ENCODE measurements at regions not wholly inside any gene's neighbourhood (a gene's known extent, or its start where the extent isn't known, plus 50 kb on each side); places are given as distances from the start of the nearest gene placed in this dataset.

DNA sequence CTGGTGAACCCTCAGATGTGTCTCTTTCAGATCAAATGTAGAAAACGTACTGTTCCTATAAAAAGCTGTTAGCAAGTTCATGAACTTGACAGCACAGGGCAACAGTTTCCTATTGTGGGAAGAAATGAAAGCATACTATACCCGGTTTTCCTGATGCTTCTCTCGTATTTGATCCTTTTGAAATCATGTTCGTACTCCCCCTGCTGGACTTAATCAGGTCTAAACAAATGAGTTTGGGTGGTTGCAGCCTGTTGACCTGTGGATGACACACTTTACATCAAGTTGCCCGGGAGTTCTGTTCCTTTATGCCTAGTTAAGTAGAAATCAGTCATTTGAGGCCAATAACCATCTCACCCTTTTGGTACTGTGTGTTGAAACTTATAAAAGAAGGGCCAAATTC lies 1992.3 kb downstream of the MAT2B start:
- no peak for FAIRE-seq
- no peak for DNase-seq (ENCODE audit: insufficient read length, low spot score)

DNA sequence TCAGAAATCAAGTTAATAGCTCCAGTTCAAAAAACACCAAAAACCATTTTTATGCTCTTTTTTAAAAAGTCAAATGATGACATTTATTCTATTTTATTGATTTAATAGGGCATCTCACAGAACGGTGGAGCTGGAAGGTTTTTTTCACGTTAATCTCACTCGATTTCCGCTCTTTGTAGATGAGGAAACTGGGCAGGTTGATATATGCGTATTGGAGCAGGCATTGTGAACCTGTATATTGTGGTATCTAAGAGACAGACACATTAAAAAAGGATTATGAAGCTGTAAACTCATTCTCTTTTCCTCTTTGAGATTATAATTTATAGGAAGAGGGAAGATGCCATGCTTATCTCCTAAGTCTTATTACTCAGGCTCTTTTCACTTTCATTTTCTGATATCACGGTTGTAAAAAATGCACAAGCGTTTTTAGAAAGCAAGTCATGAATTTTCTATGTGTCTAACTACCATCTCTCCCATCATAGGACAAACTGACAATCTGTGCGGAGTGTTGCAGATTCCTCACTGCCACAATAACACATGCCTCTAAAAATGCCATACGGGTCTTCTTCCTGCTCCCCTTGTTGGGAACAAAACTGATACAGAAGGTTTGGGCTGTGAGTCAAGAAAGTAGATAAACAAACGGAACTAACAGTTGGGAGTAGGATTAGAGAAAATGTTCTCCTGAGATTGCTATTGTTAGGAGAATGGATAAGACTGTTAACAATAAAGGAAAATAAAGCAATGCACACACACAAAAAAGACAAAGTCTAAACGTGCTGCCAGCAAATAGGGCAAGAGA lies 1997.7 kb downstream of the MAT2B start:
- FAIRE-seq (no peak), DNase-seq (ENCODE audit: insufficient read length, low spot score) (no peak)

DNA sequence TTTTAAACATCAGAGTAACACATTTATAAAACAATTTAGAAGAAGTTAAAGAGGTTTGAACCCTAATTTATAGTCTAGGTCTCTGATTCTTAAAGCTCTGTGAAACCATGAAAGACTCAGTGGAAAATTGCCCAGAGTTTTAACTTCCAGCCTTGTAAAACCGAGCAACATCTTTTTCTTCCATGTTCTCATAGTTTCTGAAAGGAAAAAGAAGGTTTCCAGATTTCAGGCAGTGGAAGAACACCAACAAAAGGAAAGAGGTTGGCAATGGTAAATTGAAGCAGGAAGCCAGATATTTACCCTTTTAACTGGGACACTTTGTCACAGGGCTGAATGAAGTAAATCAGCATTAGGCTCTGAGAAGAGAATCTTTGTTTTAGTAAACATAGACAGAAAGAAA lies 1999.3 kb downstream of the MAT2B start:
- no peak for FAIRE-seq

DNA sequence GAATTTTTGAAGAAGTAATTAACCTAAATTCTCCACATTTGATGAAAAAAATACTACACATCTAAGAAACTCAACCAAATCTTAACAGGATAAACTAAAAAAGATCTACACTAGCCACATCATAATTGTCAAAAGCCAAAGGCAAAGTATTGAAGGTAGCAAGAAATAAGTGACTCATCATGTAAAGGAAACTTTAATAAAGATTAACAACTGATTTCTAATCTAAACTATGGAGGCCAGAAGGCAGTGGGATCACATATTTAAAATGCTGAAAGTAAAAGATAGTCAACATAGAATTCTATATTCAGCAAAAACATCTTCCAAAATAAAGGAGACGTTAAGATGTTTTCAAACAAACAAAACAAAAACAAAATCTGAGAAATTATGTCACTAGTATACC lies 2002.9 kb downstream of the MAT2B start:
- FAIRE-seq = no peak
- no peak for DNase-seq (ENCODE audit: insufficient read length, low spot score)

More for the DNA sequence above, 1999.3 kb downstream of the MAT2B start:
- no peak for DNase-seq (ENCODE audit: insufficient read length, low spot score)

DNA sequence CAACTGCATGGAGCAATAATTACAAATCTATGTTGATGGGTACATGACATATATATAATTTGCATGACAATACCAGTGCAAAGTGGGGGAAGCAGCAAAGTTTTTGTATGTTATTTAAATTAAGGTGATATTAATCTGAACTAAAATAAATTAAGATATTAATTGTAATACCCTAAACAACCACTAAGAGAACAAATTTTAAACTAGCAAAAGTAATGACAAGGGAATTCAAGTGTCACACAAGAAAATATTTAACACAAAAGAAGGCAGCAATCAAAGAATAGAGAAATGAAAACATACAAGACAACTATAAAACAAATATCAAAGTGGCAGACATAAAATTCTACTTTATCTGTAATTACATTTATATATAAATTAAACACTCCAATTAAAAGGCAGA lies 2003.4 kb downstream of the MAT2B start:
- no peak for DNase-seq (ENCODE audit: insufficient read length, low spot score)
- no peak for FAIRE-seq

DNA sequence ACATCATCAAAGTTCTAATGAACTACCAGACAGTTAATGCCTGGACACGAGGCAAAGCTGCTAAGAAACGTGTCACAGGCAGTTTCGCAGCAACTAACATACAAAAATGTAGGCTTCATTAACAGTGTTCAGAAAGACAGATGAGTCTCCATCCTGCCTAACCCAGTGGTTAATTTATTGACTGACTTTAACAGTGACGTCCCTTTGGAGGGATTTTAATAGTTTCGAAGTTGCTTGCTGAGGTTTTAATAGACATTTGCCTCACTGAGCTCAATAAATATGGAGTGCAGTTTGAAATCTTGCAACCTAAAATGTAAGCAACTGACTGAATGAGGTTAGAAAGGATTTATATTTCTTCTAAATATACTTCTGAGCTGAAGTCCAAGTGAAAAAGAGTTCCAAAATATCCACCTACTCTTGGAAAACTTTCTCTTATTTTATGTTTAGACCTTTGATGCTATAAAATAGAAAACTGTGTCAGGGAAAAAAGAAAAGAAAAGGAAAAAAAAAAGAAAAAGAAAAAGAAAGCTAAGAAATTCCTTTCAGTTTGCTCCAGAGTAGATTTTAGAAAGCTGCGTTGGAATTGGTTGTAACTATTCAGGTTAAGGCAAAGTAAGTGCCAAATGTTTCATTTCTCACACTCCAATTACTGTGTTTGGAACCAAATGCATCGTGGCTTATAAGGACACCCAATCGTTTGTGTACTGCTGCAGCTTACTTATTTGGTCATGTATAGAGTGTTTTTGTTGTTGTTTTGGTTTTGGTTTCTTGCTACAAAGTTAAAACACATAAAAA lies 2016.6 kb downstream of the MAT2B start:
- DNase-seq (ENCODE audit: insufficient read length, low spot score) = no peak
- FAIRE-seq = no peak

DNA sequence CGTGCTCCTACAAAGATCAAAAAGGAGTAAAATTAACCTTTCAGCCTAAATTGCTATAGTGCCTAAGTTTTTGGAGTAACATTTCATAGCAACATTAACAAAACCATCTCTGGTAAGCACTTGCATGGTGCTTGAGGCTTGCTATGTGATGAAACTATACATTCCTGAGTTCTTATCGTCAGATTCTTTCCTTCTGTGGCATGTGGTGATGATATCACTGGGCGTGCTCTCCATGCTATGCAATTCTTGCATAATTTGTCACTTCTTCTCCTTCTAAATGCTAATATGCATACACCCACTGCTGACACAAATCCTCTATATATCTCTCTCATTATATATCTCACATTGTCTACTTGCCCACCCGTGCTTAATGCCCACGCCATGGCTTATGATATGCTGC lies 2019.9 kb downstream of the MAT2B start:
- DNase-seq (ENCODE audit: insufficient read length, low spot score) = no peak
- no peak for FAIRE-seq

DNA sequence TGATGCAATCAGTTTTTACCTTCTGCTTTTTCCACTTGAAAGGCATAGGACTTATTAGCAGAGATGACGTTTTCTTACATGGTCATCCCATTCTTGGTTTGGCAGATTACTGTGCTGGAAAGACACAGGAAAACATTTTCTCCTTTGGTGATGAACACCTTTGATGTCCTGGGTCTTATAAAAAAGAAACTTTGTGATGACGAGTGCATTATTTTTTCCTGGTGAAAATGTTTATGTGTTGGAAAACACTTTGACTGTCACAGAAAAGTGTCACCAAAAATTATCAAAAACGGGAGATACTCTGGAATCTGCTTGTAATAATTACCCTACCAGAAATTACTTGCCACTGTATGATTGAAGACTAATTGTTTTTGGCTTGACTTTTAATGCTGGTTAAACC lies 2020.9 kb downstream of the MAT2B start:
- no peak for DNase-seq (ENCODE audit: insufficient read length, low spot score)
- FAIRE-seq = no peak

DNA sequence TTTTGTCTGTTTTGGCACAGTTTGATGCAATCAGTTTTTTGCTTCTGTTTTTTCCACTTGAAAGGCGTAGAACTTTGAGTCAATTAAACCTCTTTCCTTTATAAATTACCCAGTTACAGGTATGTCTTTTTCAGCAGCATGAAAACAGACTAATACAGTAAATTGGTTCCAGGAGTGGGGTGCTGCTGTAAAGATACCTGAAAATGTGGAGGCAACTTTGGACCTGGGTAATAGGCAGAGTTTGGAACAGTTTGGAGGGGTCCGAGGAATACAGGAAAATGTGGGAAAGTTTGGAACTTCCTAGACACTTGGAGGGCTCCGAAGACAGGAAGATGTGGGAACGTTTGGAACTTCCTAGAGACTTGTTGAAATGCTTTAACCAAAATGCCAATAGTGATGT lies 2022.2 kb downstream of the MAT2B start:
- DNase-seq (ENCODE audit: insufficient read length, low spot score) = no peak
- FAIRE-seq = no peak

DNA sequence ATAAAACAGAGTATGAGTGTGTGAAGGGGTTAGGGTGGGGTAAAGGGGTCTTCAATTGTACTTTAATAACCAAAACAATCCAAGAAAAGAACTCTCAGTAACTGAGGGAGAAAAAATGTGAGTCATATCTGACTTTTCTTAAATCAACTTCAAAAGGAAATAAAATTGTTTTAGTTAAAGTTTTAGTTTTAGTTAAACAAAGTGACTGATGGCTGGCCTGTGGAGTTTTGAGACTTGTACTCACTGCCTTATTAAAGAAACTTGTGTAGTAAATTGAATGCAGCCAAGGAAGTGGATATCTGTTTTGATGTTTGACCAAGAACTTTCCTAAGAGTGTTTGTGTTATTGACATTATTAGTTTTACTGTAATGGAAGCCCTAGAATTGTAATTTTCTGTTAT lies 2032.6 kb downstream of the MAT2B start:
- DNase-seq (ENCODE audit: insufficient read length, low spot score) (no peak), FAIRE-seq (no peak)

DNA sequence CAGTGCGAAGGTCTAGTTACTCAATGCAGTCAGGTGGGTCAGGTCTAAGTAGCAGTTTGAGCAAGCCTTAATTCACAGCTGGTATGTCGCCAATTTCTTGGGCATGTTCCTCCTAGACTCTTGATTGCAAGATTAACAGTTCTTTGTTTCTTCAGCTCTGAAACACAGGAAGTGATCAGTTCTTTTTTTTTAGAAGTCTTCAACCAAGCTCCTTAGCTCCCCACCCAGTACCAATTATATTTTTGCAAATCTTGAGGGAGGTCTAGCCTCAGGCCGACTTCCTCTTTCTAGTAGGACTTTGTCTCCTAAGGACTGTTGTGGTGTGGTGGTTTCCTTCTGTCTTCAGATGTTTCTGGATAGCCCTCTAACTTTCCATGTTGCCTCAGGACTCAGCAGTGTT lies 2054.2 kb downstream of the MAT2B start:
- DNase-seq (ENCODE audit: insufficient read length, low spot score) (no peak), FAIRE-seq (no peak)

DNA sequence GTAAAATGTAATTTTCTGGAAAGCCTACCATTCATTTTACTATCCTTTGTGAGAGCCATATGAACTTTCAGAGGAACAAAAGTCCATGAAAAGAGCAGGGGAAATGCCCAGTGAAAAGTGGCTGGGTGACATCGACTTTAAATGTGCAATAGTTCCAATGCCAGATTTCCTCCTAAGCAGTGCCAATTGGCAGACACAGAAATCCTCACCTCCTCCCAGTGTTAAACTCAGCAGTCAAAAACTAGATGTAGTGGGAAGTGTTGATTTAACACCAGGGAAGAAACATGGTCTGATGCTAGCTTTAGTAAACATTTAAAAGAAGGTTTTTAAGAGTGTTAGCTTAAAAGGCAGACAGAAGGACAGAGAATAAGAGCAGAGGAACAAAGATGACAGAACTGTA lies 2055.2 kb downstream of the MAT2B start:
- FAIRE-seq = no peak
- DNase-seq (ENCODE audit: insufficient read length, low spot score) = no peak

DNA sequence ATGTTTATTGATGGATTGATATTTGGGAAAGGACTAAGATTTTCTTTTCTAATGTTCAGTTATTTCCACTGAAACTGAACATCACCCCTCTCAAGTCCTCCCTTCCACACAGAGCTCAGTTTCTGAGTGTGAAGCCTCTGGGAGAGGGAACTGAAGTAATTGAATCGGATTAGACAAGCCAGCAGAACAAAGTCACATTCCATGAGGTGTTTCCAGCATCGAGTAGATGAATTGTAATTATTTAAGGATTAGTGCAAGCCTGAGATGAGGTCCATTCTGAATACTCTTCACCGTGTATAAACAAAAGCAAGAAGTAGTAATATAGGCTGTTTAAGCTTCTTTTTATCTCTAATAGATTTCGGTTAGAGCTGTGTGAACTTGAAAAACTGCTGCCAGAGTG lies 2060.5 kb downstream of the MAT2B start:
- FAIRE-seq (no peak), DNase-seq (ENCODE audit: insufficient read length, low spot score) (no peak)

DNA sequence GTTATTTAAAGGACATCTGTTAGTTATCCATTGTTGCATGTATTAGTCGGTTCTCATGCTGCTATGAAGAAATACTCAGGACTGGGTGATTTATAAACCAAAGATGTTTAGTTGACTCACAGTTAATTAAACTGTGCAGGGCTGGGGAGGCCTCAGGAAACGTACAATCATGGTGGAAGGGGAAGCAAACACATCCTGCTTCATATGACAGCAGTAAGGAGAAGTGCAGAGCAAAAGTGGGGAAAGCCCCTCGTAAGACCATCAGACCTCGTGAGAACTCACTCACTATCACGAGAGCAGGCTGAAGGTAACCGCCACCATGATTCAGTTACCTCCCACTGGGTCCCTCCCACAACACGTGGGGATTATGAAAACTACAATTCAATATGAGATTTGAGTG lies 2064.1 kb downstream of the MAT2B start:
- DNase-seq (ENCODE audit: insufficient read length, low spot score) = no peak
- no peak for FAIRE-seq

DNA sequence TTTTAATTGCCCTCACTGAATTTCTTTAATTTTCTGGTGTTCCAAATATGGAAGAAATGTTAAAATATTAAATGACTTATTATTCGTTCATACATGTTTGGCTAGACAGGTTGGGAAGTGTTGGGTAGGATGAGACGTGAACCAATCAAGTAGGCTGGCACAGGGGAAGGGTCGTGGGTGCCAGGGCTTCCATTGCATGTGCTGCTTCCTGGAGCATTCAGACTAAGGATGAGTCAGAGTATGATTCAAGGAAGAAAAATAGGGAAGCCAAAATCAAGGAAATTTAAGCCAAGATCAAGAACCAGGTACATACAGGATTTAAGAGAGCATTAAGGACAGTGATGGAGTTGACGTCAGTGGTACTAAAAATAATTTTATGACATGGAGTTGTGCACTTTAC lies 2068.0 kb downstream of the MAT2B start:
- DNase-seq (ENCODE audit: insufficient read length, low spot score) (no peak), FAIRE-seq (no peak)

DNA sequence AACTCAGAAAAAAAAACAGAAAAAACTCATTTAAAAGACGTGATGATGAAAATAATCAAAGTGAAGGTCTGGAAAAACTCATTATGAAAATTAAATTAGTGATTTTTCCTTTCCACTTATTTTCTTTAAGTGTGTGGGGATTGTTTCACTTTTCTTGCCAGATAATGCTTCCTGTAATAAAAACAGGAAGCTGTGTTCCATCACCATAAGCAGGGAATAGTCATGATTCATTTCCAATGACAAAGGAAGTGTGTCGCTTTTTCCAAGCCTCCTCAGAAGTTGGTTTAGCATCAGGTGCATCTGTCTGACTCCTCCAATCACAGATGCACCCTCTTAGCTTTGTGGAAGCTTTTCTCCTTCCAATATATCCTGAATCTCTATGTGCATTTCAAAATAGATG lies 2068.7 kb downstream of the MAT2B start:
- FAIRE-seq (no peak), DNase-seq (ENCODE audit: insufficient read length, low spot score) (no peak)

DNA sequence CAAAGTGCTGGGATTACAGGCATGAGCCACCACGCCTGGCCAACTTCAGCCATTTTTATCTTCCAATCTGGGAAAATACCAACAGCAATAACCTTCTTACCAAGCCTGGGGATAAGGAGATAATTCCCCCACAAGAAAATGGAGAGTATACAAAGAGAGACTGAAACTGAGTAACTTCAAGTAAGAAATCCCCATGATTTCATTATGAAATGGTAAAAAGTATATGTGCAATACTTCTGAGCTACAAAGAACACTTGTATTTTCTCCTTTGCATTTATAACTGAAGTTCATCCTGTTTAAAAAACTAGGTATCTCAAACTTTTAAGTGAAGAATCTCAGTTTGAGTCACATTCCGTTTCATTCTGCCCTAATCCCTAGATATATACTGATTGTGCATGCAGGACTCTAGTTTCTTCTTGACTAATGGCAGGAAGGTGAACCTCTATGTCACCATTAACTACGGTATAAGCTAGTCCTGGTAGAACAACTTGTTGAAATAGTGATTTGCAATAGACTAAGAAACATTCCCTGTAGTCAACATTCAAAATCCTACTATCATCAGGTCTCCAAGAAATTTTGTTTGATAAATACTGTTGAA lies 2071.4 kb downstream of the MAT2B start:
- FAIRE-seq = no peak

DNA sequence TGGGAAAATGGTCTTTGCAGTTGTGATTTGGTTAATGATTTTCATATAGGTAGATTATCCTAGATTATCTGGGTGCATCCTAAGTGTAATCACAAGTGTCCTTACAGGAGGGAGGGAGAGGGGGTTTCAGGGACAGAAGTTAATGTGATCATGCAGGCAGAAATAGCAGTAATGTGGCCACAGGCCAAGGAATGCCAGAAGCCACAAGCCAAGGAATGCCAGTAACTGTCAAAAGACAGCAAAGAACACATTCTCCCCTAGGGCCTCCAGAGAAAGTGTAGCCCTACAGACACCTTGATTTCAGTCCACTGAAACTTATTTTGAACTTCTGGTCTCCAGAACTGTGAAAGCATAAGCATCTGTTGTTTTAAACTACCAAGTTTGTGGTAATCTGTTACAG lies 2074.5 kb downstream of the MAT2B start:
- DNase-seq (ENCODE audit: insufficient read length, low spot score) (no peak), FAIRE-seq (no peak)

More for the DNA sequence above, 2071.4 kb downstream of the MAT2B start:
- no peak for DNase-seq (ENCODE audit: insufficient read length, low spot score)

DNA sequence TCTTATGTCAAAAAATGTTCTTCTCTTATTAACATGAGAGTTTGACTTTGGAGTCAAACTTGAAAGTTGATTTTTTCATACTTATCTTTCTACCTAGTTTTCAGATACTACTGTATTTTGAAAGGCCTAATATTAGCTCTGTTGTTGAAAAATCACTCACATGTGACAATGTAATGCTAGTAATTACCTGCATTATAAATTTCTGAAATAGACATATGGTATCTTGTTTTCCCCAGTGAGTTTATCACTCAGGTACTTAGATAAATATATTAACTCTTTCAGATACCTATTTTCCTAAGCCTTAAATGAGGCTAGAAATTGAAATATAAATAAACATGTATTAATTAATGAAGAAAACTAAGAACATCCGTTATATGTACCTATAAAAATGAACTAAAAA lies 2089.3 kb downstream of the MAT2B start:
- FAIRE-seq = no peak
- no peak for DNase-seq (ENCODE audit: insufficient read length, low spot score)

DNA sequence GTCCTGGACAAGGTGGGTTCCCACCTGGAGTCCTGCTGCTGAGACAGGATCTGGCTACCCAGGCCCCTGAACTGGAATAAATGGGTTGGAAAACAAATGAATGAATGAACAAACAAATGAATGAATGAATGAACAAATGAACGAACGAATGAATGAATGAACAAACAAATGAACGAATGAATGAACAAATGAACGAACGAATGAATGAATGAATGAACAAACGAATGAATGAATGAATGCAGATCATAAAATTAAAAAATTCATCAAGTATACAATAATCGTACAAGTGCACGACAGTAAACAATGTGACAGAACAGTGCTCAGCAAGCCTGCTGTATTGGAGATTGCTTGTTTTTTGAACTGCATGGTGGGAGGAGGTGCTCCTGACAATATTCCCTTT lies 2097.1 kb downstream of the MAT2B start:
- FAIRE-seq = no peak

DNA sequence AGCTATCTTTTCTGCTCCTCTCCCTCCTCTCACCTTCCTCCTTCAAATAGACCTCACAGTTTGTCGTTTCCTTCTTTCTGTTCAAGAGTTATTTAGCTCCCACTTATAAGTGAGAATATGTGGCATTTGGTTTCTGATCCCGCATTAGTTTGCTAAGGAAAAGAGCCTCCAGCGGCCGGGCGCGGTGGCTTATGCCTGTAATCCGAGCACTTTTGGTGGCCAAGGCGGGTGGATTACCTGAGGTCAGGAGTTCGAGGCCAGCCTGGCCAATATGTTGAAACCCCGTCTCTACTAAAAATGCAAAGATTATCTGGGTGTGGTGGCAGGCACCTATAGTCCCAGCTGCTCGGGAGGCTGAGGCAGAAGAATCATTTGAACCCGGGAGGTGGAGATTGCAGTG lies 2101.6 kb downstream of the MAT2B start:
- FAIRE-seq (no peak), DNase-seq (ENCODE audit: insufficient read length, low spot score) (no peak)

More for the DNA sequence above, 2097.1 kb downstream of the MAT2B start:
- no peak for DNase-seq (ENCODE audit: insufficient read length, low spot score)

DNA sequence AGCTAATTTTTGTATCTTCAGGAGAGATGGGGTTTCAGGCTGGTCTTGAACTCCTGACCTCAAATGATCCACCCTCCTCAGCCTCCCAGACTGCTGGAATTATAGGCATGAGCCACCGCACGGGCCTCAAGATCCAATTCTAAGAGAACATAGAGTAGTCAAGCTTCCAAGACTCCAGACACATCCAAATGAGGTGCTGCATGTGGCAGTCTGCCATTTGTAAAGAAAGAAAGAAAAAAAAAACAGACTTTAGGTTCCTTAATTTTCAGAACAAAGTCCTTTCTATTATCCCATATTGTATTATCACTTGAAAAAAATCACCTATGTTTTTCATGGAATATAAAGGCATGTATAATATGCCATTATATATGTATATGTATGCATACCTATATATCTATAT lies 2104.5 kb downstream of the MAT2B start:
- no peak for FAIRE-seq
- DNase-seq (ENCODE audit: insufficient read length, low spot score) = no peak
